22Rv1 (cell line): ENCODE measurements at regions not wholly inside any gene's neighbourhood (a gene's known extent, or its start where the extent isn't known, plus 50 kb on each side); places are given as distances from the start of the nearest gene placed in this dataset.

Experiments used
- H3K27ac ChIP-seq: fragments of 450-650 bp; 2 replicates; pipeline ENCODE4 v1.5.1; 2017
- CTCF ChIP-seq: fragments of 450-650 bp; IDR thresholded peaks from 2 replicates; pipeline ENCODE4 v1.5.1; 2017; ENCODE audit warnings: mild to moderate bottlenecking
- ZFX ChIP-seq: fragments of 450-650 bp; IDR thresholded peaks from 2 replicates; pipeline ENCODE4 v1.6.1; 2017; ENCODE audit warnings: antibody characterized with exemption, borderline replicate concordance

GRCh38 chr9:130772185-130772584, 62.9 kb upstream of the ABL1 start:
- TF ChIP-seq ZFX (no peak), CTCF (no peak)
- H3K27ac ChIP-seq, result no peak overlapping the region

GRCh38 chr9:130774183-130774582, 60.9 kb upstream of the ABL1 start:
- TF ChIP-seq CTCF, result no peak
- TF ChIP-seq ZFX, result no peak
- H3K27ac ChIP-seq, result no peak overlapping the region

- H3K27ac ChIP-seq, result no peak overlapping the region
- TF ChIP-seq CTCF, result no peak
- no peak for TF ChIP-seq ZFX
Observed at GRCh38 chr9:130775336-130775991, 59.6 kb upstream of the ABL1 start.

GRCh38 chr9:130779153-130779855, 55.8 kb upstream of the ABL1 start:
- TF ChIP-seq CTCF (no peak), ZFX (no peak)
- H3K27ac ChIP-seq, result no peak overlapping the region

- no peak overlapping the region for H3K27ac ChIP-seq
- TF ChIP-seq ZFX, result no peak
- no peak for TF ChIP-seq CTCF
Observed at GRCh38 chr9:130780415-130780814, 54.6 kb upstream of the ABL1 start.

- no peak overlapping the region for H3K27ac ChIP-seq
- TF ChIP-seq ZFX (no peak), CTCF (no peak)
Observed at GRCh38 chr9:130780865-130781504, 54.1 kb upstream of the ABL1 start.

GRCh38 chr9:130781569-130781968, 53.5 kb upstream of the ABL1 start:
- no peak overlapping the region for H3K27ac ChIP-seq
- TF ChIP-seq CTCF, result no peak
- no peak for TF ChIP-seq ZFX
